Keratinocyte (primary cell): ENCODE measurements at regions not wholly inside any gene's neighbourhood (a gene's known extent, or its start where the extent isn't known, plus 50 kb on each side); places are given as distances from the start of the nearest gene placed in this dataset.

ENCODE experiments used
- CTCF ChIP-seq, 3 experiments: IDR thresholded peaks in 1 of 3; conservative IDR thresholded peaks in 1 of 3; optimal IDR thresholded peaks in 1 of 3; 2 replicates in 2 of 3; 3 replicates in 1 of 3; pipeline versions ENCODE3 to v1.5.1; 2011; ENCODE audit warnings: low read length in 3 of 3, mild to moderate bottlenecking in 3 of 3, moderate library complexity in 2 of 3, control low read depth in 1 of 3, inconsistent platforms in 1 of 3; ENCODE audit not compliant: insufficient read depth in 2 of 3; ENCODE audit errors: extremely low read depth in 1 of 3
- EZH2 ChIP-seq: IDR thresholded peaks from one replicate; pipeline ENCODE4 v1.6.1; 2012; ENCODE audit warnings: inconsistent platforms, mild to moderate bottlenecking, low read length, moderate library complexity

- TF ChIP-seq CTCF (optimal IDR thresholded peaks at IDR 0.05 in 1 of 3, IDR thresholded peaks at IDR 0.05 in 1 of 3, conservative IDR thresholded peaks at IDR 0.05 in 1 of 3; ENCODE audit: extremely low read depth in 1 of 3, insufficient read depth in 2 of 3, low read length in 3 of 3): no peak
- TF ChIP-seq EZH2: no peak
These were observed 114.9 kb upstream of the SMIM31 start for GRCh38 chr4:164639001-164639400.
